Fibroblast of lung (primary cell): ENCODE measurements at regions not wholly inside any gene's neighbourhood (a gene's known extent, or its start where the extent isn't known, plus 50 kb on each side); places are given as distances from the start of the nearest gene placed in this dataset.

Experiments used
- EZH2 ChIP-seq: IDR thresholded peaks from 2 replicates; pipeline ENCODE4 v1.5.1; 2012; ENCODE audit warnings: low read length, control low read depth, mild to moderate bottlenecking; ENCODE audit errors: missing control alignments
- TF ChIP-seq, protein P1 (sequence below), 2 donors: IDR thresholded peaks in 1 of 2; conservative IDR thresholded peaks in 1 of 2; 1 replicate in 1 of 2; 2 replicates in 1 of 2; pipeline ENCODE4 v1.5.1; 2011 to 2012; ENCODE audit warnings: low read length in 2 of 2, control low read depth in 1 of 2, inconsistent platforms in 1 of 2, low read depth in 1 of 2, mild to moderate bottlenecking in 1 of 2

DNA sequence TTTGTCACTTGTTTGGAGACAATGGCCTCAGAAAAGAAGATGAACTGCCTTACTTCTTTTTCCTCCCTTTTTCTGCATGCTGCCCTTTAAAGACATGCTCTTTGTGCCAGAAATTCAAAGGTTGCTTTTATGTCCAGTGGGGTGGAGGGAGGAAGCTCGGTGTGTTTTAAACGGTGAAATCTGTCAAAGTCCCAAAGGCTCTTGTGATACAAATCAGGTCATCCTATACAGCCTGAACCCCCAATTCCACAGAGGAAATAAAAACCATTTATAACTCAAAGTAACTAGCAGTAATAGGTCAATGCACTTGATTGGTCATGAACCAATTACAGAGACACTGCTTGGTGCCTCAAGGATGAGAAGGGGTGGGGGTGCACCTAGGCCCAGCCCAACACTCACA lies 339.3 kb upstream of the F9 start:
- TF ChIP-seq EZH2, result no peak
- TF ChIP-seq, protein P1, sequence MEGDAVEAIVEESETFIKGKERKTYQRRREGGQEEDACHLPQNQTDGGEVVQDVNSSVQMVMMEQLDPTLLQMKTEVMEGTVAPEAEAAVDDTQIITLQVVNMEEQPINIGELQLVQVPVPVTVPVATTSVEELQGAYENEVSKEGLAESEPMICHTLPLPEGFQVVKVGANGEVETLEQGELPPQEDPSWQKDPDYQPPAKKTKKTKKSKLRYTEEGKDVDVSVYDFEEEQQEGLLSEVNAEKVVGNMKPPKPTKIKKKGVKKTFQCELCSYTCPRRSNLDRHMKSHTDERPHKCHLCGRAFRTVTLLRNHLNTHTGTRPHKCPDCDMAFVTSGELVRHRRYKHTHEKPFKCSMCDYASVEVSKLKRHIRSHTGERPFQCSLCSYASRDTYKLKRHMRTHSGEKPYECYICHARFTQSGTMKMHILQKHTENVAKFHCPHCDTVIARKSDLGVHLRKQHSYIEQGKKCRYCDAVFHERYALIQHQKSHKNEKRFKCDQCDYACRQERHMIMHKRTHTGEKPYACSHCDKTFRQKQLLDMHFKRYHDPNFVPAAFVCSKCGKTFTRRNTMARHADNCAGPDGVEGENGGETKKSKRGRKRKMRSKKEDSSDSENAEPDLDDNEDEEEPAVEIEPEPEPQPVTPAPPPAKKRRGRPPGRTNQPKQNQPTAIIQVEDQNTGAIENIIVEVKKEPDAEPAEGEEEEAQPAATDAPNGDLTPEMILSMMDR (conservative IDR thresholded peaks at IDR 0.05 in 1 of 2, IDR thresholded peaks at IDR 0.05 in 1 of 2; ENCODE audit: low read depth in 1 of 2, low read length in 2 of 2), result no peak
